HG03066 (cell line): ENCODE measurements at regions not wholly inside any gene's neighbourhood (a gene's known extent, or its start where the extent isn't known, plus 50 kb on each side); places are given as distances from the start of the nearest gene placed in this dataset.

Source experiments
- ATAC-seq: cut with Tn5 transposase; IDR thresholded peaks from one replicate; pipeline ENCODE4 v1.9.1; 2021; ENCODE audit warnings: low read depth; ENCODE audit not compliant: unreplicated experiment

DNA sequence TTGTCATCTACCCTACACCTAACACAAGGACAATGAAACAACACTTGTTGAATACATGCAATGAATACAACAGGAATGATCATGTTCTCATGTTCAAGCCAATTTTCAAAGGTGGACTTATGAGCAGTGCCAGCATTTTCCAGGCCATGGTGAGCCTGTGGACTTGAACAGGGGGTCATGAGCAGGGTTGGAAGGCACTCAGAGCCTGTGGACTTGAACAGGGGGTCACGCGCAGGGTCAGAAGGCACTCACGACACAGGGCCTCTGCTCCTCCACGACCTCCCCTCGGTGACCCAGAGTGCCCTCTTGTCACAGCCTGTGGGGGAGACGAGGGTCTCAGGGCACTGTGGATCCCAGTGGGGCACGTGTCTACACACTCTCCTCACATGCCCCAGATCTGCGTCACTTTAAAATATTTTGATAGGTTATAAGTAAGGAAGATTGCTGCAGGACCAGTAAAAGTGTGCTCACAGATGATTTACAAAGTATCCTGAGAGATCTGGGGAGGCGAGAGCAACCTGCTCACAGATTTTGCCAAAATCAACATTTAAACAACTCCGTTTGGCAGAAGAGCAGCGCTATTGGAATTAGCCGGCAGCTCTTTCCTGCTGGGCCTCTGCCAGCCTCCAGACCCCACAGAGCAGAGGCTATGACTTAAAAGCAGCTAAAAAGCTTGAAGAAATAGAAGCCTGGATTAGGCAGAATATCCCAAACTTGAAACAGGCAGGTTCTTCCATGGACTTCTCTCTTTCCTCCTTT, 121.9 kb downstream of the TMEM18 start:
- no peak for ATAC-seq

- no peak for ATAC-seq
Observed at GRCh38 chr2:554444-554843, 122.8 kb downstream of the TMEM18 start.

DNA sequence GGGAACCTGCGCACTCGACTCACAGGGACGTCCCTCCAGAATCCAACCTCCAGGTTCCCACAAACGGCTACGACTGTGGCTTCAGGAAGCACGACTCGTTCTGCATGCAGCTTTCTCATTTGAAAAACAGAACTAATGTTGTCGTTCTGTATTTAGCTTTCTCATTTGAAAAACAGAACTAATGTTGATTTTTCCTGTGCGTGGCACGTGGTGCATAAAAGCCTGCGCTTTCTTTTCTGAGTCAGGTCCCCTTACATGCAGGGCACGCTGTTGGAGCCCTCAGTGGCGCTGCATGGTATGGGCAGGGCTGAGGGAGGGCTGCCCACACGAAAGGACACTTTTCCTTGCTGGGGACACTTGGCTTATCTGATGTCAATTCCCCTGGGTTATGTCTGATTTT, 124.3 kb downstream of the TMEM18 start:
- no peak for ATAC-seq

GRCh38 chr2:551621-552020, 125.6 kb downstream of the TMEM18 start:
- ATAC-seq: no peak

DNA sequence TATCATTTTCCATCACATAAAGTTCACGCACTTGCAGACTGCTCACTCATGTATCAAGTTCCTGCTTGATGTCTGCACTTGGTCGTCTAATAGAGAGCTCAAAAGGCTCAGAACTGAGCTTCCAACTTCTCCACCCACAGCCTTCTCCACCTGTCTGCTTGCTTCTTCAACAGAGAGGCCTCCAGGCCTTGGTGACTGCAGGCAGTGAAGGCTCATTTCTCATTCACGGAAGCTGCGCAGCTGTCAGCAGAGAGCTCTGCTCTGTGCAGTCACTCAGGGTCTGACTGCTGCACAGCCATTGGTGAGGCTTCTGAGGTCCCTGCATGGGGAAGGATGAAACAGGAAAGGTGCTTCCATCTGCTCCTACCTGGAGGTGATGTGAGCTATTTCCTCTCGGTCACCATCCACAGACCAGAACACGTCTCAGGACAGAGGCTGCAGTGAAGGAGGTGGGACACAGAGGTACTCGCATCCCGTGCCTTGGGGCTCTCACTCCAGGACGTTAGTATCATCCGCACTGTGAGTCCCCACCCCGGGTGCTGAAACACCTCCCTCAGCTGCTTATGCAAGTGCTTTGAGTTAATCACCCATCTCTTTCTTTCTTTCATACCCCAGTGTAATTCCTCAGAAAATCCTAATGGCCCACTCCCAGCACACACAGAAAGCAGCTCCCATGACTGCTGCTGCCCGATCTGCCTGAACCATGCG, 126.2 kb downstream of the TMEM18 start:
- no peak for ATAC-seq

- ATAC-seq: no peak
Observed at GRCh38 chr2:545711-546650, 131.2 kb downstream of the TMEM18 start.

- ATAC-seq: no peak
Observed at GRCh38 chr2:545228-545627, 132.0 kb downstream of the TMEM18 start.

GRCh38 chr2:538646-539045, 138.6 kb downstream of the TMEM18 start:
- ATAC-seq: no peak

- no peak for ATAC-seq
Observed at GRCh38 chr2:535222-535621, 142.0 kb downstream of the TMEM18 start.

- no peak for ATAC-seq
Observed at GRCh38 chr2:529852-530251, 147.4 kb downstream of the TMEM18 start.

DNA sequence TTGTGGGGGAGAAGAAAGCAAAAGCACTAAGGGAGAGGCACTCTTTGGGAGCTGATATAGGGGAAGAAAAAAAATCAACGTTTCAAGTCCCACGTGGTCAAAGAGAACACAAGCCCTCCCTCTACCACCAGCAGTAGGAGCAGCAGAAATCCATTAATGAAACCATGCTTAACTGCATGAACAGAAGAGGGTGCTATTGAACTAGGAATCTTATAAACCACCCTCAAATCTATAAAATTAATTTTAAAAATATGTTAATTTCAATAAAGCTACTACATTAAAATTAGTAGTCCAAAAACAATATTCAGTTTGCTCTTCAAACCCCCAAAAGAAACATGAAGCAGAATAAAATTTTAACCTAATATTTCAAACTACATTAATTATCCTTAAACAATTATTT, 147.8 kb downstream of the TMEM18 start:
- no peak for ATAC-seq

DNA sequence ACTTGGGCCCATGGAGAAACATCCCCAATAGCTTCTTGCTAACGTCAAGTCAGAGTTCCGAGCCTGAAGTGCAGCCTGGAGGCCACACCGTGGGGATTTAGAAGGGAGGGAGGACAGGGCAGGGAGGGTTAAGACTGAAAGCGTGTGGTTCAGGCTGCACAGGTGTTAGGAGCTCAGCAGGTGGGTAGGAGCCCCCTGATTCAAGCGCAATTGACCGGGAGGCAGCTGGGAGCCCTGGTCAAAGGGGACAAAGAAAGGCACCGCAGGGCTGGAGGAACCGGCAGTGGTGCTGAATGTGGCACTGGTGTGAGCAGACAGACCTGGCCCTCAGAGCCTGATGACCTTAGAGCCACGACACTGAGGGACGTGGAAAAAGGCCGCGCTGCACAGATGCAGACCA, 149.6 kb downstream of the TMEM18 start:
- ATAC-seq: no peak

DNA sequence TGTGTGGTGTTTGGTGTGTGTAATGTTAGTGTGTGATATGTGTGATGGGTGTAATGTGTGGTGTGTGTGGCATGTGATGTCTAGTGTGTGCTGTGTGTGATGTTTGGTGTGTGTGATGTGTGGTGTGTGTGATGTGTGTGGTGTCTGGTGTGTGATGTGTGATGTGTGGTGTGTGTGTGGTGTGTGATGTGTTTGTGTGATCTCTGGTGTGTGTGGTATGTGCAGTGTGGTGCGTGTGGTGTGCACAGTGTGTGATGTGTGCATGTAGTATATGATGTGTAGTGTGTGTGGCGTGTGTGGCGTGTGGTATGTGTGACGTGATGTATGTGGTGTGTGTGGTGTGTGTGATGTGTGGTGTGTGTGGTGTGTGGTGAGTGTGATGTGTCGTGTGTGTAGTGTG, 150.3 kb downstream of the TMEM18 start:
- ATAC-seq: no peak

DNA sequence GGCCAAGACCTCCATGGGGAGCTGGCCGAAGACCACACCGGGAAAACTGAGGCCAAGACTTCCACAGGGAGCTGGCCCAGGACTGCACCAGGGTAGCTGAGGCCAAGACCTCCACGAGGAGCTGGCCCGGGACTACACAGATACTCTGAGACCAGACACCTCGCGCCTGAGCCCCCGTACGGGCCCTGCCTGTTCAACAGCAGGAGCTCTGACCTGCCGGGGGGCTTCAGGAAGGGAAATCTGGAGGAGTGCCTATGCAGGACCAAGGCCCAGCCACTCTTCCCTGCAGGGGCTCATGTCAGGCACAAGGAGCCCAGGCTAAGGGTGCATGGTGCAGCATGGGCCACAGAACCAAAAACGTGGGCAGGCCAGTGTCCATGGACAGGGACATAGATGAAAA, 151.6 kb downstream of the TMEM18 start:
- no peak for ATAC-seq

DNA sequence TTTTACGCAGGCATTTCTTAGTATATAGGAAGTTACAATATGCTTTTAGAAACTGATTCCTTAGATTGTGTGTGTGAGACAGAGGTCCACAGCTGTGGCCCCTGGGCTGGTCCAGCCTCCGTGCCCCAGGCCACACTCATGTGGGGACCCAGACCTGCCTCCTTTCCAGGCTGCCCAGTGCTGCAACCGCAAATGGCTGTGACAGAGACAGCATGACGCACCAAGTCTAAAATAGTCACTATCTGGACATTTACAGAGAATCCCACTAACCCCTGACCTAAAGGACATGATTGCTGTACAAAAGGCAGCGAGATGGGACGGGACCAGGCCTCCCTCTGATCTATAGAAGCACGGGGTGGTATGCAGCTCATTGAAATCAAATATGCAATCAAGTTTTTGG, 152.2 kb downstream of the TMEM18 start:
- ATAC-seq: no peak

DNA sequence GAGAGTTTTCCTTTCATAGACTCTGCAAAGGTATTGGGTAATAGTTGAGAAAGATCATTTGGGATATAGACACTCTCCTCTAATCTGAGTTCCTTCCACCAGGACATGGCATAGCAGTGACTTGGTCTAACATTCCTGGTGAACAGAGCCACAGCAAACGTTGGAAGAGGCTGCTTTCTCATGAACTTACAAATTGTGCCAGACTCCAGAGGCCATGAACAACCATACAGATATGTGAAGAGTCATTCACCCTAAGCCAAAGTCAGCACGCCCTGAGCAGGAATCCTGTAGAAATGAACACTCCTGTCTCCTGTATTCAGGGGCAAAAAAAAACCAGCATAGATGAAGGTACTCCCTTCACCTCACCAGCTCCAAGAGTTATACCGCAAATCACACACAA, 152.8 kb downstream of the TMEM18 start:
- no peak for ATAC-seq

DNA sequence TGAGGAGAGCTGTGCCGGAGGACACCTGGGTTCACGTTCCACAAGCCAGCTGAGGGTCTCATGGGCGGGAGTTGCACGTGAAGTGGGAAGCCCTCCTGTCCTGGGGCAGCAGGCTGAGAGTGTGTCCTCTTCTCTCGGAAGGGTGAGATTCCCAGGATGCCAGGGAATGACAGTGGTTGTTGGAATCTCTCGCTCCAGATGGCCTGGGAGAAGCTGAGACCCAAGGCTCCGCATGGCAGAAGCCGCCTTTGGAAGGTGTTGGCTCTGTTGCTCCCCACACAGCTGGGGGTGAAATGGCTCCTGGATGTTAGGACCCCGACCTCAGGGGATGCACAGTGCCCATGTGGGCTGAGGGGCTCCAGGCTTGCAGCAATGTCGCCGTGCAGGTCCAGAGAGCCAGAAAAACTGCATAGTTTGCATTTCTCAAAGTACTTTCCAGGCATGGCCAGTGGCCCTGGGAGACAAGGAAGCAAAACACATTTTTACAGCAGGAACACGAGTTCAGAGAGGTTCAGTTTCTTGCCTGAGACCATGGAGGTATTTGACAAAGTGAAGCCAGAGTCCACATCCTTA, 153.4 kb downstream of the TMEM18 start:
- ATAC-seq: no peak

DNA sequence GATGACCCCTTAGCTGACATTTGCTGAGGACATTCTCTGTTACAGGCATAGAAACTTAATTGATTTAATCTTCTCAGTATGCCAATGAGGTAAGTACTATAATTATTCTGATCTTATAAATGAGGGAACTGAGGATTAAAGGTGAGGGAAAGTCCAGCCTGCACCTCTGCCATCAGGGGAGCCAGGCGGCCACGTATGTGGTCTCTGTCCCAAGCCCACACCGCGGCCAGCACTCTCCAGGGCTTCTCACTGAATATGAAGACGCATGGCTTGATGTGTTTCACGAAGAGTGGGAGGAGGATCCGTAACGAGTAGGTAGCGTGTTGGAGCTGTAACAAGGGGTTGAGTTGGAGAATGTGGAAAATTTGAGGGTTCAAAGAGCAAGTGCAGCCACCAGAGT, 154.4 kb downstream of the TMEM18 start:
- ATAC-seq: no peak

- ATAC-seq: no peak
Observed at GRCh38 chr2:521853-522530, 155.2 kb downstream of the TMEM18 start.

GRCh38 chr2:520663-521340, 156.4 kb downstream of the TMEM18 start:
- no peak for ATAC-seq
